K562 (cell line): ENCODE measurements at regions not wholly inside any gene's neighbourhood (a gene's known extent, or its start where the extent isn't known, plus 50 kb on each side); places are given as distances from the start of the nearest gene placed in this dataset.
A peak's percentile ranks its signal among the peaks of the same experiment; 100 is the strongest.

Source experiments
- CEBPG ChIP-seq, 3 experiments: fragments of 200-800 bp in 1 of 3; sonication (Bioruptor generic) in 1 of 3; sonication (generic) in 1 of 3; formaldehyde crosslinking in 1 of 3; IDR thresholded peaks in 2 of 3; conservative IDR thresholded peaks in 1 of 3; 2 replicates each; pipeline versions ENCODE4 v1.6.1 to v1.8.0; 2016 to 2022; ENCODE audit warnings: missing compliant biosample characterization in 2 of 3, missing genetic modification characterization in 2 of 3, mild to moderate bottlenecking in 1 of 3, missing genetic modification reagents in 1 of 3
- CHCHD3 ChIP-seq: fragments of 250-450 bp; sonication (Bioruptor Pico); IDR thresholded peaks from 2 replicates; pipeline ENCODE4 v2.1.2; 2022; ENCODE audit warnings: mild to moderate bottlenecking
- DMBX1 ChIP-seq: fragments of 250-450 bp; sonication (Bioruptor Pico); IDR thresholded peaks from 2 replicates; pipeline ENCODE4 v1.8.0; 2022; ENCODE audit warnings: inconsistent platforms, mild to moderate bottlenecking, moderate library complexity, borderline replicate concordance
- FOS ChIP-seq: IDR thresholded peaks from 3 replicates; pipeline ENCODE4 v1.6.1; 2011; ENCODE audit not compliant: insufficient read length; ENCODE audit errors: extremely low read depth
- FOXK1 ChIP-seq: sonication (generic); formaldehyde crosslinking; IDR thresholded peaks from 2 replicates; pipeline ENCODE4 v1.8.0; 2022; ENCODE audit warnings: missing genetic modification reagents, mild to moderate bottlenecking, borderline replicate concordance
- FOXK2 ChIP-seq, 2 experiments: fragments of 450-650 bp; IDR thresholded peaks in 1 of 2; conservative IDR thresholded peaks in 1 of 2; 2 replicates each; pipeline ENCODE4 v1.6.1; 2016; ENCODE audit warnings: low read depth in 2 of 2, mild to moderate bottlenecking in 1 of 2
- GTF2F1 ChIP-seq: IDR thresholded peaks from 2 replicates; pipeline ENCODE4 v1.6.1; 2011; ENCODE audit warnings: low read depth, low read length, improper control_type of control experiment
- ILF3 ChIP-seq: fragments of 450-650 bp; IDR thresholded peaks from 2 replicates; pipeline ENCODE4 v1.6.1; 2018; ENCODE audit warnings: antibody characterized with exemption, mild to moderate bottlenecking, moderate library complexity, borderline replicate concordance
- MTA3 ChIP-seq: fragments of 450-650 bp; formaldehyde crosslinking; IDR thresholded peaks from 2 replicates; pipeline ENCODE4 v1.6.1; 2017; ENCODE audit warnings: mild to moderate bottlenecking, borderline replicate concordance
- NR4A1 ChIP-seq, 2 experiments: fragments of 250-450 bp in 1 of 2; fragments of 450-650 bp in 1 of 2; sonication (Bioruptor Pico) in 1 of 2; IDR thresholded peaks; 2 replicates each; pipeline versions ENCODE4 v1.4.0 to v1.6.1; 2016 to 2020; ENCODE audit warnings: mild to moderate bottlenecking in 2 of 2, missing compliant biosample characterization in 1 of 2, missing genetic modification characterization in 1 of 2, moderate library complexity in 1 of 2
- PHB ChIP-seq: fragments of 250-450 bp; sonication (Bioruptor Pico); IDR thresholded peaks from 2 replicates; pipeline ENCODE4 v1.5.0; 2021
- RBM22 ChIP-seq: fragments of 200-400 bp; formaldehyde crosslinking; IDR thresholded peaks from 2 replicates; pipeline ENCODE4 v1.6.1; 2018; ENCODE audit warnings: low read length, low read depth; ENCODE audit not compliant: poor library complexity, severe bottlenecking
- SMAD4 ChIP-seq: fragments of 250-450 bp; sonication (Bioruptor Pico); conservative IDR thresholded peaks from 2 replicates; pipeline ENCODE4 v1.8.0; 2021; ENCODE audit warnings: inconsistent platforms, mild to moderate bottlenecking, moderate library complexity
- SREBF1 ChIP-seq: fragments of 150-350 bp; IDR thresholded peaks from 2 replicates; pipeline ENCODE4 v1.6.1; 2014; ENCODE audit warnings: antibody characterized with exemption, low read depth, low read length, borderline replicate concordance
- ZBTB40 ChIP-seq, 2 experiments: fragments of 450-650 bp in 1 of 2; sonication (generic) in 1 of 2; formaldehyde crosslinking in 1 of 2; IDR thresholded peaks; 2 replicates each; pipeline versions ENCODE4 v1.7.1 to v1.9.0; 2016 to 2022; ENCODE audit warnings: inconsistent platforms in 1 of 2, mild to moderate bottlenecking in 1 of 2, missing genetic modification reagents in 1 of 2
- ZNF586 ChIP-seq: fragments of 450-650 bp; formaldehyde crosslinking; conservative IDR thresholded peaks from 2 replicates; pipeline ENCODE4 v1.4.0; 2020; ENCODE audit warnings: mild to moderate bottlenecking, moderate library complexity
- ZNF589 ChIP-seq: fragments of 200-800 bp; sonication (Bioruptor generic); IDR thresholded peaks from 2 replicates; pipeline ENCODE4 v1.6.1; 2016; ENCODE audit warnings: low read depth, missing genetic modification characterization, missing compliant biosample characterization

DNA sequence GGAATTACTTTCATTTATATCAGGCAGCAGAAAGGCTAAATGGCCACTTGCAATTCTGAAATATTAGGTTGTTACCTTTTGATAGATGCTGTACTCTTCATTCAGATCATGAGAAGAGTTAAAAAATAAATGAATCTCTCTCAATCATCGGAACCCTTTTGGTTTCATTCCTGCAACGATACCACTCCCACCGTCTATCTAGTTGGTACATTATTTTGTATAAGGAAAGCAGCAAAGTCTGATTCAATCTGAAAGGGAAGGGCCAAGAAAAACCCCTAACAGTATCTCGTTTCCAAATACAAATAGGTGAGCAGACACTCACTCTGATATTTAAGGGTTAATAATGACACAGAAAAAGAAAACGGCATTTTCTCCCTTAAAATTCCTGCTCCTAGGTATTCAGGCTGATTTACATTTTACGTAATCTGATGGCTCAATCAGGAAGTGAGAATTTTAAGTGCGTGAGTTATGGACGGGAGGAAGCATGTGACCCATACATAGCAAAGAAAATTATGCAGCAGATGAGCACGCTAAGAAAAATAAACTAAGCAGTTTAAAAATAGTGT, 209.4 kb upstream of the KLF14 start (continued):
- no peak for TF ChIP-seq PHB (CRISPR knock-in tag)
- TF ChIP-seq ZNF586 (CRISPR knock-in tag) = no peak
- TF ChIP-seq ILF3 = peak; percentile 14; the same call in 1 of the 2 replicates
- TF ChIP-seq FOXK1 = no peak
- peak; percentile 55 to 71; a peak in 3 of 4 replicates for TF ChIP-seq FOXK2 (conservative IDR thresholded peaks at IDR 0.05 in 1 of 2, IDR thresholded peaks at IDR 0.05 in 1 of 2; ENCODE audit: low read depth in 2 of 2)
- TF ChIP-seq SREBF1 = no peak
- TF ChIP-seq MTA3 = peak; percentile 50; the same call in 1 of the 2 replicates
- no peak for TF ChIP-seq CHCHD3 (CRISPR knock-in tag)
- TF ChIP-seq CEBPG (CRISPR knock-in tag; IDR thresholded peaks at IDR 0.05) = no peak
- TF ChIP-seq CEBPG (tag; conservative IDR thresholded peaks at IDR 0.05 in 1 of 2, IDR thresholded peaks at IDR 0.05 in 1 of 2) = peak; percentile 65 to 70
- no peak for TF ChIP-seq RBM22
- TF ChIP-seq SMAD4 (CRISPR knock-in tag) = 0 out of 2 replicates have a peak, but pooled peaks have one; percentile 43
- no peak for TF ChIP-seq NR4A1 (CRISPR knock-in tag; IDR thresholded peaks at IDR 0.05)
- 0 out of 2 replicates have a peak, but pooled peaks have one; percentile 28 for TF ChIP-seq NR4A1 (tag; IDR thresholded peaks at IDR 0.05)
- 0 out of 2 replicates have a peak, but pooled peaks have one; percentile 23 for TF ChIP-seq ZBTB40 (IDR thresholded peaks at IDR 0.05)
- no peak for TF ChIP-seq ZBTB40 (CRISPR knock-in tag; IDR thresholded peaks at IDR 0.05)
- no peak for TF ChIP-seq FOS
- no peak for TF ChIP-seq DMBX1 (CRISPR knock-in tag)
- TF ChIP-seq GTF2F1 = no peak
- 0 out of 2 replicates have a peak, but pooled peaks have one; percentile 42 for TF ChIP-seq ZNF589 (CRISPR knock-in tag)
